H1 (cell line): ENCODE measurements at regions not wholly inside any gene's neighbourhood (a gene's known extent, or its start where the extent isn't known, plus 50 kb on each side); places are given as distances from the start of the nearest gene placed in this dataset.
A peak's percentile ranks its signal among the peaks of the same experiment; 100 is the strongest.

Experiments used
- CREB1 ChIP-seq: IDR thresholded peaks from 2 replicates; pipeline ENCODE4 v1.6.1; 2012; ENCODE audit warnings: inconsistent platforms
- EZH2 ChIP-seq: fragments of 200-600 bp; sonication (generic); IDR thresholded peaks from 2 replicates; pipeline ENCODE4 v1.7.1; 2012; ENCODE audit warnings: low read depth, mild to moderate bottlenecking, moderate library complexity, low read length, inconsistent platforms; ENCODE audit not compliant: severe bottlenecking
- FOSL1 ChIP-seq: IDR thresholded peaks from 2 replicates; pipeline ENCODE4 v1.6.1; 2011; ENCODE audit warnings: mild to moderate bottlenecking, low read depth, low read length, moderate library complexity; ENCODE audit not compliant: insufficient read depth
- GABPA ChIP-seq: IDR thresholded peaks from 2 replicates; pipeline ENCODE4 v1.6.1; 2011; ENCODE audit warnings: mild to moderate bottlenecking, low read length, moderate library complexity, borderline replicate concordance; ENCODE audit not compliant: insufficient read depth
- POLR2AphosphoS5 ChIP-seq: IDR thresholded peaks from 2 replicates; pipeline ENCODE4 v1.6.1; 2011; ENCODE audit warnings: low read depth, low read length
- RAD21 ChIP-seq, 2 experiments: IDR thresholded peaks in 1 of 2; conservative IDR thresholded peaks in 1 of 2; 2 replicates each; pipeline ENCODE4 v1.6.1; 2011; ENCODE audit warnings: low read depth in 2 of 2, low read length in 2 of 2, improper control_type of control experiment in 1 of 2, inconsistent platforms in 1 of 2, mild to moderate bottlenecking in 1 of 2, moderate library complexity in 1 of 2
- RBBP5 ChIP-seq: IDR thresholded peaks from 2 replicates; pipeline ENCODE4 v1.7.1; 2012; ENCODE audit warnings: low read depth, mild to moderate bottlenecking, inconsistent platforms, low read length, moderate library complexity, borderline replicate concordance
- SIX5 ChIP-seq: IDR thresholded peaks from 2 replicates; pipeline ENCODE4 v1.6.1; 2011; ENCODE audit warnings: mild to moderate bottlenecking, low read depth, low read length
- TEAD4 ChIP-seq: IDR thresholded peaks from 2 replicates; pipeline ENCODE4 v1.6.1; 2012; ENCODE audit warnings: low read depth, low read length, inconsistent platforms, mixed read lengths
- YY1 ChIP-seq: IDR thresholded peaks from 2 replicates; pipeline ENCODE4 v1.6.1; 2011; ENCODE audit warnings: low read depth, mild to moderate bottlenecking, low read length
- TF ChIP-seq, protein P1 (sequence below), 3 experiments: IDR thresholded peaks; 1 replicate in 2 of 3; 2 replicates in 1 of 3; pipeline versions ENCODE4 v1.5.1 to v1.6.1; 2011; ENCODE audit warnings: low read length in 3 of 3, mild to moderate bottlenecking in 3 of 3, inconsistent platforms in 2 of 3, low read depth in 1 of 3, moderate library complexity in 1 of 3; ENCODE audit not compliant: insufficient read depth in 1 of 3; ENCODE audit errors: control extremely low read depth in 1 of 3

DNA sequence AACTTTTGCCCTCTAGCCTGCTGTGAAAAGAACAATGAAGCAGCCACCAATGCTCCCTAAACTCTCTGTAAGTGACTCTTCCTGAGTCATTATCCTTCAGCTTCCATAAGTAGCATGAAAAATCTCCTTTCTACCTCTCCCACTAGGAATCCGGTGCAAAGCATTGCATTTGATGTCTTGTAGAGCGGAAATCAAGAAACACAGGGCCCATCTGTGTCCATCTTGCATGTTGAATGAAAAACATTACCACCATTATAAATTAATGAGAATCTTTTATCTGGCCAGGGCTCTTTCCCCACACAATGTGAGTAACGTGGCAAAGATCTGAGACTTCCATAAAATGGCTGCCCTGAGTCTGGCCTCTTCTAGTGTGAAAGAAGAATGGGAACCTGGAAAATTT, 324.4 kb downstream of the ADGRL2 start:
- TF ChIP-seq, protein P1, sequence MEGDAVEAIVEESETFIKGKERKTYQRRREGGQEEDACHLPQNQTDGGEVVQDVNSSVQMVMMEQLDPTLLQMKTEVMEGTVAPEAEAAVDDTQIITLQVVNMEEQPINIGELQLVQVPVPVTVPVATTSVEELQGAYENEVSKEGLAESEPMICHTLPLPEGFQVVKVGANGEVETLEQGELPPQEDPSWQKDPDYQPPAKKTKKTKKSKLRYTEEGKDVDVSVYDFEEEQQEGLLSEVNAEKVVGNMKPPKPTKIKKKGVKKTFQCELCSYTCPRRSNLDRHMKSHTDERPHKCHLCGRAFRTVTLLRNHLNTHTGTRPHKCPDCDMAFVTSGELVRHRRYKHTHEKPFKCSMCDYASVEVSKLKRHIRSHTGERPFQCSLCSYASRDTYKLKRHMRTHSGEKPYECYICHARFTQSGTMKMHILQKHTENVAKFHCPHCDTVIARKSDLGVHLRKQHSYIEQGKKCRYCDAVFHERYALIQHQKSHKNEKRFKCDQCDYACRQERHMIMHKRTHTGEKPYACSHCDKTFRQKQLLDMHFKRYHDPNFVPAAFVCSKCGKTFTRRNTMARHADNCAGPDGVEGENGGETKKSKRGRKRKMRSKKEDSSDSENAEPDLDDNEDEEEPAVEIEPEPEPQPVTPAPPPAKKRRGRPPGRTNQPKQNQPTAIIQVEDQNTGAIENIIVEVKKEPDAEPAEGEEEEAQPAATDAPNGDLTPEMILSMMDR (IDR thresholded peaks at IDR 0.05; ENCODE audit: control extremely low read depth in 1 of 3, insufficient read depth in 1 of 3, low read depth in 1 of 3, low read length in 3 of 3), result no peak
- TF ChIP-seq CREB1, result no peak
- peak; percentile 90 for TF ChIP-seq YY1
- TF ChIP-seq POLR2AphosphoS5, result no peak
- TF ChIP-seq RBBP5, result no peak
- no peak for TF ChIP-seq EZH2
- TF ChIP-seq GABPA, result no peak
- no peak for TF ChIP-seq RAD21 (IDR thresholded peaks at IDR 0.05 in 1 of 2, conservative IDR thresholded peaks at IDR 0.05 in 1 of 2; ENCODE audit: low read depth in 2 of 2, low read length in 2 of 2)
- no peak for TF ChIP-seq TEAD4
- TF ChIP-seq SIX5, result no peak
- no peak for TF ChIP-seq FOSL1
